GM23338 (cell line): ENCODE measurements at regions not wholly inside any gene's neighbourhood (a gene's known extent, or its start where the extent isn't known, plus 50 kb on each side); places are given as distances from the start of the nearest gene placed in this dataset.

Source experiments
- ATAC-seq: fragments of 200-7000 bp; cut with Tn5 transposase; 3 replicates; pipeline ENCODE4 v1.9.1; 2020
- DNase-seq: peaks from one replicate; pipeline ENCODE4 v3.0.0-alpha.2; 2015; ENCODE audit warnings: low spot score
- H2AFZ ChIP-seq: fragments of 200-600 bp; sonication (generic); 2 replicates; pipeline ENCODE4 v1.8.0; 2016; ENCODE audit warnings: antibody characterized with exemption, mild to moderate bottlenecking, moderate library complexity
- H3F3A ChIP-seq: fragments of 200-600 bp; sonication (generic); replicated peaks from 2 replicates; pipeline ENCODE4 v1.8.0; 2017; ENCODE audit warnings: antibody characterized with exemption, mixed run types, low read depth
- H3K27ac ChIP-seq: fragments of 200-600 bp; sonication (generic); 2 replicates; pipeline ENCODE4 v1.6.1; 2016; ENCODE audit warnings: low read depth
- H3K27me3 ChIP-seq: fragments of 200-600 bp; sonication (generic); 2 replicates; pipeline ENCODE4 v1.8.0; 2016; ENCODE audit warnings: mild to moderate bottlenecking, mixed run types, moderate library complexity; ENCODE audit not compliant: insufficient read depth
- H3K36me3 ChIP-seq: fragments of 200-600 bp; sonication (generic); 2 replicates; pipeline ENCODE4 v1.8.0; 2016; ENCODE audit warnings: mild to moderate bottlenecking; ENCODE audit not compliant: insufficient read depth
- H3K4me1 ChIP-seq: fragments of 200-600 bp; sonication (generic); 2 replicates; pipeline ENCODE4 v1.8.0; 2016; ENCODE audit warnings: mild to moderate bottlenecking, moderate library complexity; ENCODE audit not compliant: insufficient read depth
- H3K4me2 ChIP-seq: fragments of 200-600 bp; sonication (generic); 2 replicates; pipeline ENCODE4 v1.7.1; 2017; ENCODE audit warnings: mixed run types
- H3K4me3 ChIP-seq: fragments of 200-600 bp; sonication (generic); 2 replicates; pipeline ENCODE4 v1.6.1; 2016; ENCODE audit warnings: mixed run types
- H3K79me2 ChIP-seq: fragments of 200-600 bp; sonication (generic); replicated peaks from 2 replicates; pipeline ENCODE4 v1.8.0; 2017; ENCODE audit warnings: mild to moderate bottlenecking; ENCODE audit not compliant: insufficient read depth
- H3K9me2 ChIP-seq: fragments of 200-600 bp; sonication (generic); 2 replicates; pipeline ENCODE4 v1.8.0; 2017; ENCODE audit not compliant: insufficient read depth
- H4K20me1 ChIP-seq: fragments of 200-600 bp; sonication (generic); replicated peaks from 2 replicates; pipeline ENCODE4 v1.8.0; 2017; ENCODE audit warnings: mild to moderate bottlenecking; ENCODE audit not compliant: insufficient read depth
- H3K27ac Mint-ChIP-seq: 2 replicates; pipeline ENCODE4 v1.8.0; 2020; ENCODE audit warnings: inconsistent platforms, mild to moderate bottlenecking, moderate library complexity, mixed read lengths
- H3K27me3 Mint-ChIP-seq: 3 replicates; pipeline ENCODE4 v1.8.0; 2022; ENCODE audit warnings: low read depth, mild to moderate bottlenecking, moderate library complexity, mixed read lengths, inconsistent platforms; ENCODE audit not compliant: insufficient read depth, poor library complexity
- H3K36me3 Mint-ChIP-seq: 3 replicates; pipeline ENCODE4 v1.8.0; 2021; ENCODE audit warnings: low read depth, mild to moderate bottlenecking, inconsistent platforms, moderate library complexity, mixed read lengths
- H3K4me1 Mint-ChIP-seq: 3 replicates; pipeline ENCODE4 v1.8.0; 2020; ENCODE audit warnings: mild to moderate bottlenecking, inconsistent platforms, mixed read lengths
- H3K4me3 Mint-ChIP-seq: 3 replicates; pipeline ENCODE4 v1.8.0; 2021; ENCODE audit warnings: moderate library complexity, mild to moderate bottlenecking, inconsistent platforms, mixed read lengths
- H3K9me3 Mint-ChIP-seq: 3 replicates; pipeline ENCODE4 v1.8.0; 2020; ENCODE audit warnings: moderate library complexity, mild to moderate bottlenecking, inconsistent platforms, mixed read lengths
- CREB1 ChIP-seq: fragments of 250-450 bp; sonication (Bioruptor Pico); IDR thresholded peaks from 2 replicates; pipeline ENCODE4 v1.5.0; 2020; ENCODE audit warnings: low read depth, mild to moderate bottlenecking, moderate library complexity
- EZH2phosphoT487 ChIP-seq: fragments of 200-600 bp; sonication (generic); IDR thresholded peaks from one replicate; pipeline ENCODE4 v1.8.1; 2018; ENCODE audit warnings: antibody characterized with exemption; ENCODE audit not compliant: unreplicated experiment
- JUNB ChIP-seq: IDR thresholded peaks from one replicate; pipeline ENCODE4 v1.6.1; 2016; ENCODE audit warnings: antibody characterized with exemption; ENCODE audit not compliant: unreplicated experiment
- POLR2AphosphoS5 ChIP-seq: IDR thresholded peaks from 2 replicates; pipeline ENCODE4 v1.6.1; 2016; ENCODE audit warnings: antibody characterized with exemption, low read depth
- STAT1 ChIP-seq: IDR thresholded peaks from one replicate; pipeline ENCODE4 v1.6.1; 2016; ENCODE audit warnings: antibody characterized with exemption; ENCODE audit not compliant: unreplicated experiment
- ZNF331 ChIP-seq: fragments of 250-450 bp; sonication (Bioruptor Pico); IDR thresholded peaks from 2 replicates; pipeline ENCODE4 v1.5.0; 2020; ENCODE audit warnings: low read depth, mild to moderate bottlenecking, moderate library complexity
- ZNF462 ChIP-seq: fragments of 250-450 bp; sonication (Bioruptor Pico); IDR thresholded peaks from 2 replicates; pipeline ENCODE4 v1.5.0; 2020; ENCODE audit warnings: mild to moderate bottlenecking, moderate library complexity
- TF ChIP-seq, protein P1 (sequence below), 2 experiments: fragments of 200-600 bp in 1 of 2; sonication (generic) in 1 of 2; conservative IDR thresholded peaks; 2 replicates each; pipeline versions ENCODE4 v1.5.1 to v1.6.1; 2016 to 2017; ENCODE audit warnings: antibody characterized with exemption in 2 of 2, low read depth in 2 of 2, mild to moderate bottlenecking in 2 of 2, moderate library complexity in 1 of 2
- TF ChIP-seq, protein P2 (sequence below): IDR thresholded peaks from 2 replicates; pipeline ENCODE4 v1.6.1; 2016; ENCODE audit warnings: antibody characterized with exemption
- TF ChIP-seq, protein P3 (sequence below): IDR thresholded peaks from one replicate; pipeline ENCODE4 v1.6.1; 2018; ENCODE audit warnings: antibody characterized with exemption; ENCODE audit not compliant: unreplicated experiment

DNA sequence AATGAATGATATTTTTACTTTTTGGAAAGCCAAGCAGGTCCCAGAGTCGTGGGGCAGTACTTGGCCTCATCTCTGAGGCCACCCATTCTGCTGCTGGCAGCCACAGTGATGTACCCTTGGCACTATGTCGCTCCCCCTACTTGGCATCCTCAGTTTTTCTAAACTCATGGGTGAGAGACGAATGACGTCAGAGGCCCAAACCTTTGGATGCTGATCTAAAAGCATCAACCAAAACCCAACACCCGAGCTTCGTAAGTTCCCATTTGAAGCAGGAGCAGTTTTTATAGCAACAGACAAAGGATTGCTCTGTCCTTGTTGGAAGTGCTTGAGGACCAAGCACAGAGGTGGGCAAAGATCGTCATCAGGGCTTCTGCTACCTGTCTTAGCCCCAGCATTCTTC, 212.9 kb downstream of the PAX1 start:
- Histone ChIP-seq H3F3A (no peaks in the 10 kb centered on the region), H3K9me2 (0 out of 2 replicates have a peak, but pooled peaks cover 3% of the 10 kb centered on the region), H4K20me1 (no peaks in the 10 kb centered on the region), H3K36me3 (no peaks in the 10 kb centered on the region), H3K4me1 (no peaks in the 10 kb centered on the region), H3K79me2 (no peaks in the 10 kb centered on the region), H3K4me3 (no peak overlapping the region), H2AFZ (no peak overlapping the region), H3K27ac (no peak overlapping the region), H3K27me3 (no peaks in the 10 kb centered on the region), H3K4me2 (no peak overlapping the region)
- Mint-ChIP-seq H3K36me3 (no peaks in the 10 kb centered on the region), H3K9me3 (peaks cover 2% of the 10 kb centered on the region; the same call in 1 of the 3 replicates), H3K27ac (no peak overlapping the region), H3K4me3 (no peak overlapping the region), H3K4me1 (no peaks in the 10 kb centered on the region), H3K27me3 (no peaks in the 10 kb centered on the region)
- TF ChIP-seq STAT1 (no peak), CREB1 (CRISPR knock-in tag) (no peak), EZH2phosphoT487 (no peak), JUNB (no peak), ZNF462 (no peak), ZNF331 (CRISPR knock-in tag) (no peak), POLR2AphosphoS5 (no peak)
- TF ChIP-seq, protein P1, sequence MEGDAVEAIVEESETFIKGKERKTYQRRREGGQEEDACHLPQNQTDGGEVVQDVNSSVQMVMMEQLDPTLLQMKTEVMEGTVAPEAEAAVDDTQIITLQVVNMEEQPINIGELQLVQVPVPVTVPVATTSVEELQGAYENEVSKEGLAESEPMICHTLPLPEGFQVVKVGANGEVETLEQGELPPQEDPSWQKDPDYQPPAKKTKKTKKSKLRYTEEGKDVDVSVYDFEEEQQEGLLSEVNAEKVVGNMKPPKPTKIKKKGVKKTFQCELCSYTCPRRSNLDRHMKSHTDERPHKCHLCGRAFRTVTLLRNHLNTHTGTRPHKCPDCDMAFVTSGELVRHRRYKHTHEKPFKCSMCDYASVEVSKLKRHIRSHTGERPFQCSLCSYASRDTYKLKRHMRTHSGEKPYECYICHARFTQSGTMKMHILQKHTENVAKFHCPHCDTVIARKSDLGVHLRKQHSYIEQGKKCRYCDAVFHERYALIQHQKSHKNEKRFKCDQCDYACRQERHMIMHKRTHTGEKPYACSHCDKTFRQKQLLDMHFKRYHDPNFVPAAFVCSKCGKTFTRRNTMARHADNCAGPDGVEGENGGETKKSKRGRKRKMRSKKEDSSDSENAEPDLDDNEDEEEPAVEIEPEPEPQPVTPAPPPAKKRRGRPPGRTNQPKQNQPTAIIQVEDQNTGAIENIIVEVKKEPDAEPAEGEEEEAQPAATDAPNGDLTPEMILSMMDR (conservative IDR thresholded peaks at IDR 0.05; ENCODE audit: low read depth in 2 of 2), result no peak
- TF ChIP-seq, protein P2, sequence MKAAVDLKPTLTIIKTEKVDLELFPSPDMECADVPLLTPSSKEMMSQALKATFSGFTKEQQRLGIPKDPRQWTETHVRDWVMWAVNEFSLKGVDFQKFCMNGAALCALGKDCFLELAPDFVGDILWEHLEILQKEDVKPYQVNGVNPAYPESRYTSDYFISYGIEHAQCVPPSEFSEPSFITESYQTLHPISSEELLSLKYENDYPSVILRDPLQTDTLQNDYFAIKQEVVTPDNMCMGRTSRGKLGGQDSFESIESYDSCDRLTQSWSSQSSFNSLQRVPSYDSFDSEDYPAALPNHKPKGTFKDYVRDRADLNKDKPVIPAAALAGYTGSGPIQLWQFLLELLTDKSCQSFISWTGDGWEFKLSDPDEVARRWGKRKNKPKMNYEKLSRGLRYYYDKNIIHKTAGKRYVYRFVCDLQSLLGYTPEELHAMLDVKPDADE, result no peak
- TF ChIP-seq, protein P3, sequence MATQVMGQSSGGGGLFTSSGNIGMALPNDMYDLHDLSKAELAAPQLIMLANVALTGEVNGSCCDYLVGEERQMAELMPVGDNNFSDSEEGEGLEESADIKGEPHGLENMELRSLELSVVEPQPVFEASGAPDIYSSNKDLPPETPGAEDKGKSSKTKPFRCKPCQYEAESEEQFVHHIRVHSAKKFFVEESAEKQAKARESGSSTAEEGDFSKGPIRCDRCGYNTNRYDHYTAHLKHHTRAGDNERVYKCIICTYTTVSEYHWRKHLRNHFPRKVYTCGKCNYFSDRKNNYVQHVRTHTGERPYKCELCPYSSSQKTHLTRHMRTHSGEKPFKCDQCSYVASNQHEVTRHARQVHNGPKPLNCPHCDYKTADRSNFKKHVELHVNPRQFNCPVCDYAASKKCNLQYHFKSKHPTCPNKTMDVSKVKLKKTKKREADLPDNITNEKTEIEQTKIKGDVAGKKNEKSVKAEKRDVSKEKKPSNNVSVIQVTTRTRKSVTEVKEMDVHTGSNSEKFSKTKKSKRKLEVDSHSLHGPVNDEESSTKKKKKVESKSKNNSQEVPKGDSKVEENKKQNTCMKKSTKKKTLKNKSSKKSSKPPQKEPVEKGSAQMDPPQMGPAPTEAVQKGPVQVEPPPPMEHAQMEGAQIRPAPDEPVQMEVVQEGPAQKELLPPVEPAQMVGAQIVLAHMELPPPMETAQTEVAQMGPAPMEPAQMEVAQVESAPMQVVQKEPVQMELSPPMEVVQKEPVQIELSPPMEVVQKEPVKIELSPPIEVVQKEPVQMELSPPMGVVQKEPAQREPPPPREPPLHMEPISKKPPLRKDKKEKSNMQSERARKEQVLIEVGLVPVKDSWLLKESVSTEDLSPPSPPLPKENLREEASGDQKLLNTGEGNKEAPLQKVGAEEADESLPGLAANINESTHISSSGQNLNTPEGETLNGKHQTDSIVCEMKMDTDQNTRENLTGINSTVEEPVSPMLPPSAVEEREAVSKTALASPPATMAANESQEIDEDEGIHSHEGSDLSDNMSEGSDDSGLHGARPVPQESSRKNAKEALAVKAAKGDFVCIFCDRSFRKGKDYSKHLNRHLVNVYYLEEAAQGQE, result no peak
- no peak for DNase-seq
- no peak for ATAC-seq
